ENCODE measurements at regions not wholly inside any gene's neighbourhood (a gene's known extent, or its start where the extent isn't known, plus 50 kb on each side); places are given as distances from the start of the nearest gene placed in this dataset.

- no peak for DNase-seq
Measured at GRCh38 chr16:77555126-77555525, 120.3 kb upstream of the ADAMTS18 start.

DNA sequence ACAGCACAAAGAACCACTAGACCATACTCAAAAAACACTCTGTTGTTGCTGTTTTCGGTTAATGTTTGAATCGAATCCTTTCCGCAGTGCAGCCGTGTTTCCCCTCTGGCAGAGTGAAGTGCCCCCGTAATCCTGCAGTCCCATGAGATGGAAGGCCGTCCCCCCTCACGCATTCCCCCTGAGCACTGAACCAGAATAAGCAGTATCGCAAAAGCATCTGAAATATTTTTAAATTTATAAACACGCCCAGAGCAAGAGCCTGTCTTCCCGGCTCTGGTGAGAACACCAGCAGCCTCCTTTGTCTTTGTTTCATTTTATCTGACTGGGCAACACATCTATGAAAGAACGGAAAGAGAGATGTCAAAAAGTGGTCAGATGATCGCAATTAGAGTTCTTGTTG, 121.0 kb upstream of the ADAMTS18 start:
- no peak for DNase-seq

- no peak for DNase-seq
Measured at GRCh38 chr16:77556201-77556873, 121.5 kb upstream of the ADAMTS18 start.

DNA sequence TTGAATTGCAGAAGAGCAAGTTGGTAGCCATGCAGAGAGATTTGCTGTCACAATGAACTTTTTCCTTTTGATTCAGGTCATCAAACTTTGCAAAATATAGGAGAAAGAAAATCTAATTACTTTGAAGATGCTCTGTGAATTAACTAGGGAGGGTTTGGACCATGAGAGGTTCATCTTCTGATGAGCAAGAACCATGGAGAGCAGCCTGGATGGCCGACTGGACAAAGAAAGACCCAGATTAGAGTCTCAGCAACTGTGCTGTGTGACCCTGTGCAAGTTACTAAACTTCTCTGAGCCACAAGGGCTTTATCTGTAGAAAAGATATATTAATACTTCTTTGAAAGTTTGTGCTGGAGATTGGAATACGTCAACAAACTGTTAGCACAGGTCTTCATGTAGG, 122.6 kb upstream of the ADAMTS18 start:
- DNase-seq = no peak

DNA sequence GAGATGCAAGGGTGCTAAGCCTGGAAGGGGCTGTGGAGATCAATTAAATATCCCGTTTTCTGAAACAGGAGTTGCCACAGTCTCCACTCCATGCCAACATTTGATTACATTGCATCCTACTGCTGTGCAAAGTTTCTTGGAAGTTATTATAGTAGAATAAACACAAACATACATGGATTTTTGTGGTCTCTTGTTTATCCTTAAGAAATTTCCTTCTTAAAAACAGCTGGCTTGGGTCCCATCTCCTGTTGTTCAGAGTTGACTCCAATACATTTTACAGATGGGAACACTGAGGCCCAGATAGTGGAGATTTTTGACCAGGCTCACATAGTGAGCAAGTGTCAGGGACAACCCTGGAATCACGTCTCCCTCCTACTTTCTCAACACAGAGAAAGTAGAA, 124.0 kb upstream of the ADAMTS18 start:
- DNase-seq = no peak

DNA sequence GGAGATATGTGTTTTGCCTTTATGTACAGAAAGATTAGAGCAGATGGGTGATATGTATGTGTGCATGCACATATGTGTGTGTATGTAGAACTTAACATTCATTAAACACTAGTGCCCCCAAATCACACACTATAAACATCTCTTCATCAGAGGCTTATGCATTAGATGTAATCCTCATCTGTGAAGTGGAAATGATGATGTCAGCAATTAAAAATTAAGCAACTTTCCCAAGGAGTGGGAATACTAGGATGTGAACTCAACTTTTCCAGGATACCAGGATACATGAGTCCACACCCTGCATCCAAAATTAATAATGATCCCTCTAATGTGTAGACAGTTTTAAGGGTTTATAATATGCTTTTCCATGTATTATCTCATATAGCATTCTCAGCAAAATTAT, 127.7 kb upstream of the ADAMTS18 start:
- no peak for DNase-seq

DNA sequence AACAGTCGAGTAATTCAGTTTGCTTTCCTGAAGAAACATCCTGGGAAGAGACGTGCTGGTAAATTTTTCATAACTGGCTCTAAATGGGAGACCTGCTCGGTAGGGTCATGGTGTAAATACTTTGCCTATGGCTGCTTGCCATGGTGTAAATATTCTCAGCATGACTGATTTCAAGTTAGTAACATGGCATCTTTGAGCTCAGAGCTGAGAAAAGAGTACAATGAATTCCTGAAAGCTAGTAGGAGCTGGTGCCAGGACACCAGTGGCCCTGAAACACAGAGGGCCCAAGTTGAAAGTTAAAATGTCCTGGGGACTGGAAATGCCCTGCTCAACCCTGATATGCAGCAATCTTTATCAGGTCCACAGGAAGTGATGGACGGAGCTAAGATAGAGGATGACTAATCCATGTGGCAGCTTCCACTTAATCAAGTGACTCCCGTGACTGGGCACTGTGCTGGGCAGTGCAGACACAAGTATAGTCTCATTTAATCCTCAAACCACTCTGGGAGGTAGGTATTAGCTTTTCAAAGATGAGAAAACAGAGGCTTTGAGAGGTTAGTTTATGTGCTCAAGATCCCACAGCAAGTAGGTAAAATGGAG, 130.1 kb upstream of the ADAMTS18 start:
- DNase-seq = no peak

GRCh38 chr16:77569406-77569805, 134.6 kb upstream of the ADAMTS18 start:
- DNase-seq = no peak

DNA sequence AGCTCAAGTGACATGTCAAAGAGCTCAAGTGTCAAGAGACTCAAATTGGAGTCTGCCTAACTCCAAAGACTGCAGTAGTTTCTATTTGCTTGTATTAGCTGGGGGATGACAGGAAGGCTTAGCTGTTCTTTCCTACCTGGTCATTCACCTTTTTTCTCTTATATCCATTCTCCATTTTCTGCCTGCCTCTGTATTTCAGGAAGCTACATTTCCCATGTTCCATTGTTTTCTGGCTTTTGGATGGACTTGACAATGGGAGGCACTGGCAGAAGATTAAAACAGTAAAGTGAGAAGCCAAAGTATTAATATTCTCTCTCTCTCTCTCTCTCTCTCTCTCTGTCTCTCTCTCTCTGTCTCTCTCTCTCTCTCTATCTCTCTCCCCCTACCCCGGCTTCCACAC, 135.7 kb upstream of the ADAMTS18 start:
- DNase-seq = no peak

DNA sequence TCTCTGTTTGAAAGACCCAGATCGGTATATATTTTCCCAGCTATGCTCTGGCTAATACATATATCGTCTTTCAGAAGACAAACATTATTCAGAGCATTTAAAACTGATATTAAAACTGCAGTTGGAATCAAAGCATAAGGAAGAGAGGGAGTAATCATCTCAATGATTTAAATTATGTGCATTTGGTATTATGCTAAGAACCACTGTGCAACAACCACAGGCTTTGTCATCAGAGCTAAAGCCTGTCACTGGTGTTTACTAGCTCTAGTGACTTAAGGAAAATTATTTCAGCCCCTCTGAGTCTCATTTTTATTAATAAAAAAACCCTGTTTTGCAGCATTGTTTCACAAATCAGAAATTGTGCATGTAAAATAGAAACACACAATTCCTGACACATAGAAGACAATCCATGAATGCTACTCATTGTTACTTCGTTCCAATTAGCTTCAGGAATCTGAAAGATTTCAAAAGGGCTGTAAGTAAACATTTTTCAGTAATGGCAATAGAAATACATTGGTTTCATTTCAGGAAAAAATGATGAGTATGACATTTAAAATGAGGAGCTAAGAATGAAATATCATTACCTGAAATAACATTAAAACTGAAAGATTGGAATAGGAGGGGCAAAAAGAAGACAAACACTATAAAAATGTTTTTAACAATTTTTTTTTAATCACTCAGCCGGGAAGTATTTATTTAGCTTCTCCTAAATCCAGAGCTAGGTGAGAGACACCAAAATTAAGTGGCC, 136.5 kb upstream of the ADAMTS18 start:
- no peak for DNase-seq

- DNase-seq = no peak
Measured at GRCh38 chr16:77574867-77575624, 140.2 kb upstream of the ADAMTS18 start.

DNA sequence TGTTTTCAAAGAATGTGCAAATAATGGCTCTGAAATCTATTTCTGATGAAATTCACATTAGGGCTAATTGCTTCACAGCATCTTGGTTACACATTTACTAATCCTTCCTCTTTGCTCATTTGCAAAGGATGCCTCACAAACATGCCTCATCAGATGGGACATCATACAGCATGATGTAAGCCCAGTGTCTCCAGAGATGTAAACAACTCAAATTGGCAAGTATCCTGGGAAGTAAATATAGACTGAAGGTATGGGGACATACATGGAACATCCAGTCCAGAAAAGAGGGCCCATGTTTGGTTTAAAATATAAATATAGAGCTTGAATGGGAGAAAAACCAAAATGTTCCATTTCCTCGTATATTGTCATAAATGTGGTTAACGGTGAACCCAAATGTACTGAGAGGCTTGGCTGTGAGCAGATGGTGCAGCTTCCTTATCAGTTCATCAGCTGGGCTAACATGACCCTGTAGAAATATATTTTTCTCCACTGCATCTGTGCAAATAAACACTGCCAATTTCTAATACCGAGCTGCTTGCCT, 142.9 kb upstream of the NUDT7 start:
- DNase-seq = no peak

DNA sequence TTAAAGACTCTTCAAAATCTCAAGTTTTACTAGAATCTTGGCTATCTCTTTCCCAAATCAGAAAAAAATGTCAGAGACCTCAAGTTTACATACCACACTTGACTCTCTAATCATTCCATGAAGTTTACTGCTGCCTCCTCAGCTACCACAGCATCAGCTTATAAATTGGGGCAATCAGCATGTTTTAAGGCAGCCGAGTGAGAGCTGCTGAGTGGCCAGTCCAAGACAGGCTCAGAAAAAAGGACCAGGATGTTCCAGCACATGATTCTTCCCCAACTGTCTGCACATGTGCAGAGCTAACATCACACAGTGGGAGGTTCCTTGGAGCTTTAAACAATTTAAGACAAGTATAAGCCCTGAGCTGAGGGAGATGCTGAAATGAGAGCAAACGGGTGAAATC, 140.6 kb upstream of the NUDT7 start:
- no peak for DNase-seq

DNA sequence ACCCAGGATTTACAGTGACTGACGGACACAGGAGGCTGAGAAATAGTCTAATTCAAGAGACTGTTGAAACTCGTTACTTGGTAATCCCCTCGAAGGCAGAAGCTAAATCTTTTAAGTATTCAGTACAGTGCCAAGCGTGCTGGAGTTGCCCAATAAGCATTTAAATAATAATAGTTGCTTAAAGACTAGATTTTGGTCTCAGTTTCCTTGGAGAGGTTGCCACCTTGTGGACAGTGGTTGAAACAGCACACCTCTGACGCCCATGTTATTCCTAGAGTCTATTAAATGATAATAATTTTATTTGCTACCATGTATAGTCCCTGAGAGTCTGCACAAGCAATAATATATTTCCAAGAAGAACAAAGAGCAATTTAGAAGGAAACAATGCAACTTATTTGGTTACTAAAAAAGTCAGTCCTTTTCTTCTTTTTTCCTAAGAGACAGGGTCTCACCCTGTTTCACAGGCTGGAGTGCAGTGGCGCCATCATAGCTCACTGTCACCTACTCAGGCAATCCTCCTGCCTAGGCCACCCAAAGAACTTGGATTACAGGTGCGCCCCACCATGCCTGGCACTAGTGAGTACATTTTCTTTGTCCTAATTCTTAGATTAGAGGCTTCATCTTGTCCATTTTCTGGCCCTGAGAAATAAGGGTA, 138.0 kb upstream of the NUDT7 start:
- peak; percentile 44 for DNase-seq

DNA sequence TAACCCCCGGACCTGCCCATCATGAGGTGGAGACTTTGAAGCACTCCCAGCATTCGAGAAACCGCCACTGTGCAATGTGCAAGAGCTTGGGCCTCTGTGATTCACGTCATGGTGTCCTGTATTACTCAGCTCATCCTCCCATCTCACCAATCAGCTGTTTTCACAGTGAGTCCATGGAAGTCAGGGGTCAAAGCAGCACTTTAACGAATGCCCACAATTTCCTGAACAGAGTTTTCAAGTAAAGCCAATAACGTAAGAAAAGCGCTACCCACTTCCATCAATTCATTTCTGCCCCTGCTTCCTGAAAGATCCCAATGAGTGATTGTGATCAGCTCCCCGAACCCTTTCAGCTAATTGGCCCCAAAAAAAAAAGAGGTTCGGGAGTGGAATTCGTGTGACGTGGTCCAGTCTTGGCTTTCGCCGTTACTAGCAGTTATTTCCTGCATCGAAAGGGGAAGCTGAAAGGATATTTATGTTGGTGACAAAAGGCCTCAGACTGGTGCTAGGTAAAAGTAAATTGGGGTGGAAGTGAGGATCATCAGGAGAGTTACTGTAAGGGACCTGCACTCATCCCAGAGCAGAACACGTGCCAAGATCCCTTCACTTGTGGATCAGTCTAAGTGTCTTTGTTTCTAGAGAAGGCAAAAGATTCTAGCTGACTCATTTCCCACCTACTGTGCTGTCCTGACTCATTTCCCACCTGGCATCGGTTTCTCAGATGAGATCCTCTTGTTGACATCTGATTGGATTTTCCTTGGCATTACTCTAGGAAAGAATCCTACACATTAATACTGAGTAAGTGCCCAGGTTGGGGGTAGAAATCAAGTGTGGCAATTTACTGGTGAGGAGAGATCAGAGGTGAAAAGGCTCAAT, 136.7 kb upstream of the NUDT7 start:
- DNase-seq = no peak

GRCh38 chr16:77588389-77588788, 133.9 kb upstream of the NUDT7 start:
- DNase-seq = no peak

DNA sequence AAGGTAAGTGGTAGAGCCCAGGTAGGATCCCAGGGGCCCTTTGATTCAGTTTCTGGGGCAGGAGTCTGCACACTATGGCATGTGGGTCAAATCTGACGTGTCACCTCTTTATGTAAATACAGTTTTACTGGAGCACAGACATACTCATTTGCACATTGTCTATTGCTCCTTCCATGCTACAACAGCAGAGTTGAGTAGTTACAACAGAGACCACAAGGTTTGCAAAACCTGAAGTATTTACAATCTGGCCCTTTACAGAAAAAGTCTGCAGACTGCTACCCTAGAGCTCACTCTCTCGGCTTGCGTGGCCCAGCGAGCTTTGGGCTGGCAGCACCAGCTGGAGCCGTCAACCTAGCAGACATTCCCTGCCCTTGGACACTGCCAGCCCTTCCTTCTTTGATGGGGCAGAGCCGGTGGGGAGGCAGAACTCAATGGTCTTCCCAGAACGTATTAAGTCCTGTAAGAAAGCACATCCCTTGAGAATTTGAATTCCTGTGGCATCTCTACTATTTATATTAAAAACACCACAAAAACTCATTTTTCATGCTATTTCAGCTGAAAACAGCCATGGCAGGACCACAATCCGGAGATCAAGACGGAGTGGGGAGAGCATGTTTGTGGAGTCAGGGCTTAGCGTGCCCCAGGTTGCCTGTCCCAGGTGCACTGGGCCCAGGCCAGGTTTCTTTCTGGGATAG, 133.1 kb upstream of the NUDT7 start:
- DNase-seq = no peak

DNA sequence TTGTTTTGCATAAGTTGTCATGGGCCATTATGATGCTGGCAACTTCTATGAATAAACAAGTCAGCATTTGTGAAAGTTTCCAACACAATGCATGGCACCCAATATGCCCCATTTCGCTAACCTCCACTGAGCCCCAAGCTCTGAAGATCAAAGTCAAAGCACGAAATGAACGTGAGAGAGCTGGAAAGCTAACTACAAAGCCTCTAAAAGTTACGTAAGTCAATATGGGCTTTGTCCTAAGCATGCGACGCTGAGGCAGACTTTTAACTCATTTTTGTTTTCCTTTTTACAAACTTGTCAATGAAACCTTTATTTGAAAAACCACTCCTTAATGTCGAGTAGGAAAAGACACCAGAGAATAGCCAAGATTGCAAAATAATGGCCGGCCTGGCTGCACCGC, 131.6 kb upstream of the NUDT7 start:
- no peak for DNase-seq

- DNase-seq = no peak
Measured at GRCh38 chr16:77591347-77591746, 131.0 kb upstream of the NUDT7 start.

GRCh38 chr16:77592021-77592420, 130.3 kb upstream of the NUDT7 start:
- no peak for DNase-seq

- no peak for DNase-seq
Measured at GRCh38 chr16:77594057-77594456, 128.3 kb upstream of the NUDT7 start.

All from CD4-positive, alpha-beta T cell treated with Interleukin-17A for 1 hour (primary cell).